ENCODE measurements at regions not wholly inside any gene's neighbourhood (a gene's known extent, or its start where the extent isn't known, plus 50 kb on each side); places are given as distances from the start of the nearest gene placed in this dataset.
A peak's percentile ranks its signal among the peaks of the same experiment; 100 is the strongest.
"Not testable (repeated sequence)": the region's sequence is repeated elsewhere in the genome, so short reads cannot be mapped to it uniquely, and the experiment has no call there.

DNA sequence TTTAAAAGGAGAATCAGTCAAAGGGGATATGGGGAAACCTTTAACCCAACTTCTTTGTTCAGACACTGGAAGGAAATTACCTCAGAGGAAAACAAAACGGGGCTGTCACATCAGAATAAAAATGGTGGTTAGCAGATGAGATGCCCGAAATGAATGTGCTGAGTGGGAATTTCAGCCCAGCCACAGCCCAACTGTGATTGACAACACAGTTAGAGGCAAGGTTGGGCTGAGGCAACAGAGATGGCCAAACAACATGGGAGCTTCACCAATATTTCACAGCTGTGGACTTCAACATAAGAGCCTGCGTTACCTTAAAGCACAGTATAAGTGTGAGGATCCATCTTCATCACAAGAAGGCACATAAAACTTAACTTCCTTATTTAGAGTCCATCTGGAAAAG, 133.5 kb upstream of the PTPRZ1 start:
- H3K27me3 ChIP-seq (ENCODE audit: control insufficient read depth, insufficient read depth, low read length): no peaks in the 10 kb centered on the region
- no peak for FAIRE-seq
- DNase-seq: no peak
- TF ChIP-seq, protein P1, sequence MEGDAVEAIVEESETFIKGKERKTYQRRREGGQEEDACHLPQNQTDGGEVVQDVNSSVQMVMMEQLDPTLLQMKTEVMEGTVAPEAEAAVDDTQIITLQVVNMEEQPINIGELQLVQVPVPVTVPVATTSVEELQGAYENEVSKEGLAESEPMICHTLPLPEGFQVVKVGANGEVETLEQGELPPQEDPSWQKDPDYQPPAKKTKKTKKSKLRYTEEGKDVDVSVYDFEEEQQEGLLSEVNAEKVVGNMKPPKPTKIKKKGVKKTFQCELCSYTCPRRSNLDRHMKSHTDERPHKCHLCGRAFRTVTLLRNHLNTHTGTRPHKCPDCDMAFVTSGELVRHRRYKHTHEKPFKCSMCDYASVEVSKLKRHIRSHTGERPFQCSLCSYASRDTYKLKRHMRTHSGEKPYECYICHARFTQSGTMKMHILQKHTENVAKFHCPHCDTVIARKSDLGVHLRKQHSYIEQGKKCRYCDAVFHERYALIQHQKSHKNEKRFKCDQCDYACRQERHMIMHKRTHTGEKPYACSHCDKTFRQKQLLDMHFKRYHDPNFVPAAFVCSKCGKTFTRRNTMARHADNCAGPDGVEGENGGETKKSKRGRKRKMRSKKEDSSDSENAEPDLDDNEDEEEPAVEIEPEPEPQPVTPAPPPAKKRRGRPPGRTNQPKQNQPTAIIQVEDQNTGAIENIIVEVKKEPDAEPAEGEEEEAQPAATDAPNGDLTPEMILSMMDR (IDR thresholded peaks at IDR 0.05; ENCODE audit: borderline replicate concordance, extremely low read depth, insufficient read depth): no peak
- H3K4me1 ChIP-seq (ENCODE audit: control insufficient read depth in 2 of 3, insufficient read depth in 2 of 3, low read depth in 1 of 3, low read length in 3 of 3): no peaks in the 10 kb centered on the region
- intact Hi-C loops (cut with DNase I): no loop called here
- H3K4me3 ChIP-seq (ENCODE audit: low read length in 3 of 3): no peak overlapping the region
- H3K36me3 ChIP-seq (ENCODE audit: control insufficient read depth in 2 of 3, insufficient read depth in 3 of 3, low read length in 3 of 3): no peaks in the 10 kb centered on the region
- H3K9ac ChIP-seq (ENCODE audit: low read length in 3 of 3): no peak overlapping the region
- no peaks in the 10 kb centered on the region for H3K9me3 ChIP-seq (ENCODE audit: control insufficient read depth in 2 of 3, insufficient read depth in 1 of 3, low read length in 3 of 3)
- H3K27ac ChIP-seq (ENCODE audit: low read depth in 2 of 2, low read length in 2 of 2): no peak overlapping the region

DNA sequence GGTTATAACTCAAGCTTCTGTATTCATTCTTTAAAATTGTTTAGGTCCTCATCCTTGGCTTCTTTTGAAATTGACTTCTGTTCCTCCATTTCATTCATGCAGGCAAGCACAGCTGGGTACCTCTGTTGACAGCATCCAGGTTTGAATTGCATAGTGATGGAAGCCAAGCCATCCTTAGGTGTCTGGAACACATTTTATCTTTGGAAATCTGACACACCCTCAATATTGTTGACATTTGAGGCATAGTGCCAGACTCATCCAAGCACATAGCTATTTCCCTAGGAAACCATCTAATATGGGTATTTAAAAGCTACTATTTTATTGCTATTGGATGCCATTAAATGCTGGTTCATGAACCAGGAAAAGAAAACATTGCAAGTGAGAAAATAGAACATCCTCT, 142.1 kb upstream of the PTPRZ1 start:
- FAIRE-seq: no peak

DNA sequence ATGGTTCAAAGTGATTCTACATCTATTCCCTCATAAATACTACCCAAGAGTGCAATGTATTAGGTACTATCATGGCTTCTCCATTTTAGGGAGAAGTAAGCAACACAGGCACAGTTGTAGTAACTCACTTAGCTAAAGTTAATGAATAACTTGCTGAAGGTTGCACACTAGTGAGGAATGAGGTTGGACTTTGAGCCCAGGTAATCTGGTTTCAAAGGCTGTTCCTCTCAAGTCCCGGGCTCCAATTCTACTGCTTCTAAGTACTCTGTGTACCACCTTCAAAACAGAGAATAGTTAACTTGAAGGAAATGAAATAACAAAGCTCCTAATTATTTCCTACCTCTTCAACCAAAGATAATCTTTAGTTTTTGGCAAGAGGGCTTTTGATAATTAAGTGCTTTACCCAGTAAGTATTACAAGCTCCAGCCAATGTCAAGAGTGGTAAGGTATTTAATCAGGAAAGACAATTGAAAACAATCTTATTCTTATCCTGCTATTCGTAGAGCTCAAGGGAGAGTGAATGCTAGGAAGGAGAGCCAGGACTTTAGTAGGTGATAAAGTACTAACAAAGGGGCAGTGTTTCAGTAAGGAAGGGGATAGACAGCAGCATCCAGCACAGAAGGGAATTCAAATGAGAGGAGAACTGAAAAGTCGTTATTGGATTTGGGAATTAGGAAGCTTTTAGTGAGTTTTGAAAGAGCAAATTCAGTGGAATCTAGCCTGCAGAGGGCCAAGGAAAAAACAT, 158.2 kb upstream of the PTPRZ1 start:
- intact Hi-C loops (cut with DNase I): no loop called here
- Histone ChIP-seq H3K4me1 (ENCODE audit: control insufficient read depth in 2 of 3, insufficient read depth in 2 of 3, low read depth in 1 of 3, low read length in 3 of 3) (peaks cover 0 to 3% (median 0%) of the 10 kb centered on the region in 3 donors), H3K4me3 (ENCODE audit: low read length in 3 of 3) (no peak overlapping the region), H3K27me3 (ENCODE audit: control insufficient read depth, insufficient read depth, low read length) (no peaks in the 10 kb centered on the region), H3K9ac (ENCODE audit: low read length in 3 of 3) (no peak overlapping the region), H3K9me3 (ENCODE audit: control insufficient read depth in 2 of 3, insufficient read depth in 1 of 3, low read length in 3 of 3) (no peaks in the 10 kb centered on the region), H3K27ac (ENCODE audit: low read depth in 2 of 2, low read length in 2 of 2) (no peak overlapping the region), H3K36me3 (ENCODE audit: control insufficient read depth in 2 of 3, insufficient read depth in 3 of 3, low read length in 3 of 3) (no peaks in the 10 kb centered on the region)
- TF ChIP-seq, protein P1 (IDR thresholded peaks at IDR 0.05; ENCODE audit: borderline replicate concordance, extremely low read depth, insufficient read depth): no peak
- peak in 2 of 5 donors; percentile 36 to 53 for DNase-seq
- peak; percentile 23 for FAIRE-seq

More for the DNA sequence above, 142.1 kb upstream of the PTPRZ1 start:
- Histone ChIP-seq H3K4me3 (ENCODE audit: low read length in 3 of 3) (no peak overlapping the region), H3K36me3 (ENCODE audit: control insufficient read depth in 2 of 3, insufficient read depth in 3 of 3, low read length in 3 of 3) (no peaks in the 10 kb centered on the region), H3K27me3 (ENCODE audit: control insufficient read depth, insufficient read depth, low read length) (no peaks in the 10 kb centered on the region), H3K27ac (ENCODE audit: low read depth in 2 of 2, low read length in 2 of 2) (no peak overlapping the region), H3K9me3 (ENCODE audit: control insufficient read depth in 2 of 3, insufficient read depth in 1 of 3, low read length in 3 of 3) (no peaks in the 10 kb centered on the region), H3K4me1 (ENCODE audit: control insufficient read depth in 2 of 3, insufficient read depth in 2 of 3, low read depth in 1 of 3, low read length in 3 of 3) (no peaks in the 10 kb centered on the region), H3K9ac (ENCODE audit: low read length in 3 of 3) (no peak overlapping the region)
- peak in 1 of 5 donors; percentile 5 for DNase-seq
- intact Hi-C loops (cut with DNase I): no loop called here
- TF ChIP-seq, protein P1 (IDR thresholded peaks at IDR 0.05; ENCODE audit: borderline replicate concordance, extremely low read depth, insufficient read depth): no peak

DNA sequence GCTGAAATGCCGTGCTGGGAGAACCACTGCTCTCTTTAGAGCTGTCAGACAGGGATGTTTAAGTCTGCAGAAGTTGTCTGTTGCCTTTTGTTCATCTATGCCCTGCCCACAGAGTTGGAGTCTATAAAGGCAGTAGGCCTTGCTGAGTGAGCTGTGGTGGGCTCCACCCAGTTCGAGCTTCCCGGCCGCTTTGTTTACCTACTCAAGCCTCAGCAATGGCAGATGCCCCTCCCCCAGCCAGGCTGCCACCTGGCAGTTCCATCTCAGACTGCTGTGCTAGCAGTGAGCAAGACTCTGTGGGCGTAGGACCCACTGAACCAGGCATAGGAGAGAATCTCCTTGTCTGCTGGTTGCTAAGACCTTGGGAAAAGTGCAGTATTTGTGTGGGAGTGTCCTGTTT, 160.0 kb upstream of the PTPRZ1 start:
- H3K27ac ChIP-seq (ENCODE audit: low read depth in 2 of 2, low read length in 2 of 2); H3K4me3 ChIP-seq (ENCODE audit: low read length in 3 of 3); H3K9ac ChIP-seq (ENCODE audit: low read length in 3 of 3); H3K27me3 ChIP-seq (ENCODE audit: control insufficient read depth, insufficient read depth, low read length); H3K9me3 ChIP-seq (ENCODE audit: control insufficient read depth in 2 of 3, insufficient read depth in 1 of 3, low read length in 3 of 3); FAIRE-seq; H3K36me3 ChIP-seq (ENCODE audit: control insufficient read depth in 2 of 3, insufficient read depth in 3 of 3, low read length in 3 of 3); intact Hi-C loops (cut with DNase I); H3K4me1 ChIP-seq (ENCODE audit: control insufficient read depth in 2 of 3, insufficient read depth in 2 of 3, low read depth in 1 of 3, low read length in 3 of 3): not testable (repeated sequence)
- peak in 1 of 5 donors; percentile 1 for DNase-seq
